ENCODE measurements at regions not wholly inside any gene's neighbourhood (a gene's known extent, or its start where the extent isn't known, plus 50 kb on each side); places are given as distances from the start of the nearest gene placed in this dataset.

GRCh38 chr17:73785496-73785895 is 141.3 kb upstream of the SDK2 start:
- no peak for DNase-seq (ENCODE audit: low spot score)

GRCh38 chr17:73785958-73786743 is 141.9 kb upstream of the SDK2 start:
- no peak for DNase-seq (ENCODE audit: low spot score)

GRCh38 chr17:73787076-73788059 is 143.1 kb upstream of the SDK2 start:
- DNase-seq (ENCODE audit: low spot score) = no peak

GRCh38 chr17:73788111-73788510 is 143.9 kb upstream of the SDK2 start:
- DNase-seq (ENCODE audit: low spot score) = no peak

GRCh38 chr17:73791121-73791520 is 146.9 kb upstream of the SDK2 start:
- DNase-seq (ENCODE audit: low spot score) = no peak

- DNase-seq (ENCODE audit: low spot score) = no peak
Measured at GRCh38 chr17:73791631-73792030, 147.4 kb upstream of the SDK2 start.

GRCh38 chr17:73792994-73793393 is 148.7 kb upstream of the SDK2 start:
- DNase-seq (ENCODE audit: low spot score) = no peak

GRCh38 chr17:73794336-73794735 is 150.1 kb upstream of the SDK2 start:
- DNase-seq (ENCODE audit: low spot score) = no peak

- DNase-seq (ENCODE audit: low spot score) = no peak
Measured at GRCh38 chr17:73795730-73796129, 151.5 kb upstream of the SDK2 start.

- no peak for DNase-seq (ENCODE audit: low spot score)
Measured at GRCh38 chr17:73797594-73798110, 153.4 kb upstream of the SDK2 start.

GRCh38 chr17:73798111-73798748 is 154.0 kb upstream of the SDK2 start:
- DNase-seq (ENCODE audit: low spot score) = no peak

GRCh38 chr17:73799096-73799495 is 154.9 kb upstream of the SDK2 start:
- DNase-seq (ENCODE audit: low spot score) = no peak

GRCh38 chr17:73799781-73800627 is 155.8 kb upstream of the SDK2 start:
- DNase-seq (ENCODE audit: low spot score) = no peak

GRCh38 chr17:73800893-73801292 is 156.6 kb upstream of the SDK2 start:
- no peak for DNase-seq (ENCODE audit: low spot score)

- DNase-seq (ENCODE audit: low spot score) = no peak
Measured at GRCh38 chr17:73801455-73802100, 157.3 kb upstream of the SDK2 start.

GRCh38 chr17:73802314-73802713 is 158.1 kb upstream of the SDK2 start:
- no peak for DNase-seq (ENCODE audit: low spot score)

- no peak for DNase-seq (ENCODE audit: low spot score)
Measured at GRCh38 chr17:73802871-73803270, 158.6 kb upstream of the SDK2 start.

- DNase-seq (ENCODE audit: low spot score) = no peak
Measured at GRCh38 chr17:73803964-73804435, 159.8 kb upstream of the SDK2 start.

- DNase-seq (ENCODE audit: low spot score) = no peak
Measured at GRCh38 chr17:73806768-73807167, 162.5 kb upstream of the SDK2 start.

GRCh38 chr17:73813201-73813600 is 169.0 kb upstream of the SDK2 start:
- no peak for DNase-seq (ENCODE audit: low spot score)

- no peak for DNase-seq (ENCODE audit: low spot score)
Measured at GRCh38 chr17:73814075-73814474, 169.8 kb upstream of the SDK2 start.
